Trophoblast cell (in vitro differentiated cells and primary cell): ENCODE measurements at regions not wholly inside any gene's neighbourhood (a gene's known extent, or its start where the extent isn't known, plus 50 kb on each side); places are given as distances from the start of the nearest gene placed in this dataset.
A peak's percentile ranks its signal among the peaks of the same experiment; 100 is the strongest.

Experiments
- DNase-seq, 2 donors: peaks; one replicate each; pipeline ENCODE4 v3.0.0-alpha.2; 2016
- H2AFZ ChIP-seq: 2 replicates; pipeline ENCODE4 v1.6.1; 2013; ENCODE audit warnings: low read length, moderate library complexity, mild to moderate bottlenecking; ENCODE audit not compliant: insufficient read depth, poor library complexity
- H2AK5ac ChIP-seq: 2 replicates; pipeline ENCODE4 v1.6.1; 2013; ENCODE audit warnings: mild to moderate bottlenecking, low read length
- H2BK120ac ChIP-seq: 2 replicates; pipeline ENCODE4 v1.6.1; 2013; ENCODE audit warnings: low read length, mild to moderate bottlenecking, moderate library complexity; ENCODE audit not compliant: insufficient read depth, poor library complexity
- H2BK12ac ChIP-seq: 2 replicates; pipeline ENCODE4 v1.6.1; 2013; ENCODE audit warnings: mild to moderate bottlenecking, low read length, moderate library complexity
- H2BK5ac ChIP-seq: 2 replicates; pipeline ENCODE4 v1.6.1; 2013; ENCODE audit warnings: low read length, low read depth, moderate library complexity, mild to moderate bottlenecking; ENCODE audit not compliant: poor library complexity
- H3K14ac ChIP-seq: 2 replicates; pipeline ENCODE4 v1.6.1; 2013; ENCODE audit warnings: mild to moderate bottlenecking, low read length
- H3K18ac ChIP-seq: 2 replicates; pipeline ENCODE4 v1.6.1; 2013; ENCODE audit warnings: mild to moderate bottlenecking, low read length
- H3K23ac ChIP-seq: 2 replicates; pipeline ENCODE4 v1.6.1; 2013; ENCODE audit warnings: low read length
- H3K27ac ChIP-seq: 2 replicates; pipeline ENCODE4 v1.5.1; 2013; ENCODE audit warnings: low read depth, mild to moderate bottlenecking, inconsistent platforms, low read length, moderate library complexity
- H3K27me3 ChIP-seq: 2 replicates; pipeline ENCODE4 v1.6.1; 2013; ENCODE audit warnings: inconsistent platforms, mild to moderate bottlenecking, low read length, moderate library complexity; ENCODE audit not compliant: insufficient read depth
- H3K36me3 ChIP-seq, 2 experiments: 1 replicate in 1 of 2; 2 replicates in 1 of 2; pipeline ENCODE4 v1.6.1; 2013; ENCODE audit warnings: low read length in 2 of 2, mild to moderate bottlenecking in 2 of 2, moderate library complexity in 1 of 2; ENCODE audit not compliant: insufficient read depth in 2 of 2, control insufficient read depth in 1 of 2
- H3K4ac ChIP-seq: 2 replicates; pipeline ENCODE4 v1.6.1; 2013; ENCODE audit warnings: low read depth, mild to moderate bottlenecking, low read length, moderate library complexity
- H3K4me1 ChIP-seq, 2 experiments: 1 replicate in 1 of 2; 2 replicates in 1 of 2; pipeline ENCODE4 v1.6.1; 2013; ENCODE audit warnings: low read length in 2 of 2, mild to moderate bottlenecking in 2 of 2, moderate library complexity in 1 of 2; ENCODE audit not compliant: insufficient read depth in 2 of 2, control insufficient read depth in 1 of 2
- H3K4me2 ChIP-seq: 2 replicates; pipeline ENCODE4 v1.6.1; 2013; ENCODE audit warnings: inconsistent platforms, mild to moderate bottlenecking, low read length, moderate library complexity
- H3K4me3 ChIP-seq: 2 replicates; pipeline ENCODE4 v1.5.1; 2013; ENCODE audit warnings: mild to moderate bottlenecking, low read depth, low read length, inconsistent platforms
- H3K79me1 ChIP-seq: one replicate; pipeline ENCODE4 v1.6.1; 2013; ENCODE audit warnings: low read length
- H3K79me2 ChIP-seq: 2 replicates; pipeline ENCODE4 v1.6.1; 2013; ENCODE audit warnings: low read length, mild to moderate bottlenecking; ENCODE audit not compliant: control insufficient read depth, insufficient read depth, poor library complexity
- H3K9ac ChIP-seq: 2 replicates; pipeline ENCODE4 v1.6.1; 2013; ENCODE audit warnings: mild to moderate bottlenecking, low read length
- H3K9me3 ChIP-seq: 2 replicates; pipeline ENCODE4 v1.6.1; 2013; ENCODE audit warnings: low read depth, mild to moderate bottlenecking, control low read depth, inconsistent platforms, low read length; ENCODE audit not compliant: insufficient read depth
- H4K12ac ChIP-seq: 2 replicates; pipeline ENCODE4 v1.6.1; 2013; ENCODE audit warnings: low read depth, mild to moderate bottlenecking, low read length, moderate library complexity
- H4K8ac ChIP-seq: 2 replicates; pipeline ENCODE4 v1.6.1; 2013; ENCODE audit warnings: low read depth, mild to moderate bottlenecking, low read length, moderate library complexity
- H4K91ac ChIP-seq: one replicate; pipeline ENCODE4 v1.6.1; 2013; ENCODE audit warnings: low read depth, mild to moderate bottlenecking, low read length, moderate library complexity
- WGBS: extraction: QIAGEN DNeasy Blood & Tissue Kit; methylation state at CpG from one replicate; pipeline ENCODE4 v1.1.7; 2013; ENCODE audit warnings: missing lambda C conversion rate; ENCODE audit not compliant: insufficient read length, insufficient coverage; ENCODE audit errors: extremely low coverage; 5-methylcytosine and 5-hydroxymethylcytosine counted together

- Histone ChIP-seq H4K91ac (no peak overlapping the region), H3K4me2 (no peak overlapping the region), H4K8ac (no peak overlapping the region), H2AFZ (no peak overlapping the region), H3K27me3 (no peaks in the 10 kb centered on the region), H3K9ac (no peak overlapping the region), H2BK120ac (no peak overlapping the region), H2AK5ac (no peak overlapping the region), H3K4ac (no peak overlapping the region), H3K27ac (peak overlapping the region; percentile 59), H3K18ac (no peak overlapping the region), H2BK5ac (peak overlapping the region; percentile 59), H3K4me3 (no peak overlapping the region), H4K12ac (no peak overlapping the region), H3K4me1 (peaks cover 0 to 4% of the 10 kb centered on the region in 2 experiments), H3K9me3 (no peaks in the 10 kb centered on the region), H2BK12ac (peak overlapping the region; percentile 44), H3K23ac (no peak overlapping the region), H3K79me1 (peaks cover 2% of the 10 kb centered on the region), H3K14ac (peak overlapping the region; percentile 8), H3K36me3 (no peaks in the 10 kb centered on the region), H3K79me2 (no peaks in the 10 kb centered on the region)
- no CpG with 5 or more reads among the region's 4 CpGs for WGBS
- DNase-seq, result no peak
Observed at GRCh38 chr2:147782141-147782930, 62.5 kb upstream of the ACVR2A start.

- H3K9me3 ChIP-seq, result no peaks in the 10 kb centered on the region
- H3K79me1 ChIP-seq, result peaks cover 2% of the 10 kb centered on the region
- H3K36me3 ChIP-seq, result no peaks in the 10 kb centered on the region
- peak overlapping the region; percentile 70 for H3K27ac ChIP-seq
- H3K4me2 ChIP-seq, result no peak overlapping the region
- H3K9ac ChIP-seq, result no peak overlapping the region
- peaks cover 0 to 4% of the 10 kb centered on the region in 2 experiments for H3K4me1 ChIP-seq
- H4K91ac ChIP-seq, result peak overlapping the region; percentile 55
- peak overlapping the region; percentile 66 for H2BK120ac ChIP-seq
- H3K14ac ChIP-seq, result no peak overlapping the region
- H3K18ac ChIP-seq, result no peak overlapping the region
- H4K8ac ChIP-seq, result peak overlapping the region; percentile 73
- WGBS, result no CpG with 5 or more reads among the region's 1 CpG
- no peak overlapping the region for H4K12ac ChIP-seq
- no peak overlapping the region for H3K4me3 ChIP-seq
- peak overlapping the region; percentile 84 for H2BK5ac ChIP-seq
- no peak overlapping the region for H3K23ac ChIP-seq
- no peak for DNase-seq
- no peak overlapping the region for H2BK12ac ChIP-seq
- no peak overlapping the region for H2AK5ac ChIP-seq
- H3K79me2 ChIP-seq, result peaks cover 2% of the 10 kb centered on the region
- H3K27me3 ChIP-seq, result no peaks in the 10 kb centered on the region
- H3K4ac ChIP-seq, result no peak overlapping the region
- H2AFZ ChIP-seq, result no peak overlapping the region
Observed at GRCh38 chr2:147779440-147779839, 65.4 kb upstream of the ACVR2A start.

GRCh38 chr2:147777394-147777793 lies 67.4 kb upstream of the ACVR2A start:
- Histone ChIP-seq H3K4me3 (no peak overlapping the region), H3K23ac (no peak overlapping the region)

GRCh38 chr2:147774805-147775204 lies 70.0 kb upstream of the ACVR2A start:
- H3K23ac ChIP-seq, result no peak overlapping the region
- H2BK12ac ChIP-seq, result no peak overlapping the region
- no peak overlapping the region for H2BK5ac ChIP-seq
- peaks cover 2% of the 10 kb centered on the region for H3K79me2 ChIP-seq
- no CpG with 5 or more reads among the region's 3 CpGs for WGBS
- DNase-seq, result peak in 1 of 2 donors; percentile 34
- no peak overlapping the region for H4K91ac ChIP-seq
- H3K36me3 ChIP-seq, result peaks cover 0 to 1% of the 10 kb centered on the region in 2 experiments
- no peak overlapping the region for H3K14ac ChIP-seq
- no peak overlapping the region for H2BK120ac ChIP-seq
- H3K18ac ChIP-seq, result no peak overlapping the region
- peaks cover 0 to 3% of the 10 kb centered on the region in 2 experiments for H3K4me1 ChIP-seq
- H3K27me3 ChIP-seq, result no peaks in the 10 kb centered on the region
- H3K4me3 ChIP-seq, result no peak overlapping the region
- peaks cover 2% of the 10 kb centered on the region for H3K79me1 ChIP-seq
- H2AFZ ChIP-seq, result no peak overlapping the region
- no peaks in the 10 kb centered on the region for H3K9me3 ChIP-seq
- H3K27ac ChIP-seq, result no peak overlapping the region
- no peak overlapping the region for H2AK5ac ChIP-seq
- no peak overlapping the region for H4K8ac ChIP-seq
- H3K9ac ChIP-seq, result no peak overlapping the region
- H3K4ac ChIP-seq, result no peak overlapping the region
- H4K12ac ChIP-seq, result no peak overlapping the region
- no peak overlapping the region for H3K4me2 ChIP-seq

More at GRCh38 chr2:147777394-147777793, 67.4 kb upstream of the ACVR2A start:
- H3K9ac ChIP-seq, result no peak overlapping the region
- H3K79me2 ChIP-seq, result peaks cover 2% of the 10 kb centered on the region
- peaks cover 2% of the 10 kb centered on the region for H3K79me1 ChIP-seq
- no peak overlapping the region for H4K8ac ChIP-seq
- no peak overlapping the region for H4K12ac ChIP-seq
- peaks cover 0 to 1% of the 10 kb centered on the region in 2 experiments for H3K36me3 ChIP-seq
- H2AK5ac ChIP-seq, result no peak overlapping the region
- H3K4me2 ChIP-seq, result no peak overlapping the region
- no peak overlapping the region for H3K4ac ChIP-seq
- no peak overlapping the region for H2BK120ac ChIP-seq
- H2BK5ac ChIP-seq, result no peak overlapping the region
- no peak overlapping the region for H3K18ac ChIP-seq
- no peak overlapping the region for H4K91ac ChIP-seq
- no peaks in the 10 kb centered on the region for H3K27me3 ChIP-seq
- no peak overlapping the region for H3K14ac ChIP-seq
- no peak overlapping the region for H2AFZ ChIP-seq
- peaks cover 0 to 5% of the 10 kb centered on the region in 2 experiments for H3K4me1 ChIP-seq
- no peak overlapping the region for H3K27ac ChIP-seq
- no peak for DNase-seq
- no peaks in the 10 kb centered on the region for H3K9me3 ChIP-seq
- no CpG with 5 or more reads among the region's 2 CpGs for WGBS
- no peak overlapping the region for H2BK12ac ChIP-seq
